ENCODE measurements at regions not wholly inside any gene's neighbourhood (a gene's known extent, or its start where the extent isn't known, plus 50 kb on each side); places are given as distances from the start of the nearest gene placed in this dataset.

- ATAC-seq (no peak), DNase-seq (ENCODE audit: missing footprints) (no peak)
- intact Hi-C loops (cut with DNase I) = no loop called here
These were observed 216.5 kb downstream of the QKI start for GRCh38 chr6:163630991-163631390.

GRCh38 chr6:163630572-163630971 lies 216.1 kb downstream of the QKI start:
- no peak for DNase-seq (ENCODE audit: missing footprints)
- intact Hi-C loops (cut with DNase I) = no loop called here
- no peak for ATAC-seq

DNA sequence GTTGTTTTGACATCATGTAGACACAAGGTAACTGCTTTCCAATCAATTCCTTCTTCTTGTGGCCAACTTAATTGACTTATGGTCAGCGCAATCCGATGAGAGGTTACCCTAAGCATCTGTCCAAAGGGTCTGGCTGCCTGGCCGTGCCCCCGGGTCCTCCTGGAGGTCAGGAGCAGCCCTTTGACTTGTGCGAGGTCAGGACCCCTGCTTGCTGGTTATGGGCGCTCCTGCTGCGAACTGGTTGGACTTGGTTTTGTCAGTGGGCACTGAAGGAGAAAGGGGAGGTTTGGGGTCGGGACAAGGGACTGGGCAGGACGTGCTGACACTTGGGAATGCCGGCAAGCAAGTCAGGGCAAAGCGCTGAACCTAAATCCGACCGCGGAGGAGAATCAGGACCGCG lies 215.6 kb downstream of the QKI start:
- no peak for ATAC-seq
- intact Hi-C loops (cut with DNase I) = no loop called here
- no peak for DNase-seq (ENCODE audit: missing footprints)
